GM12873 (cell line): ENCODE measurements at regions not wholly inside any gene's neighbourhood (a gene's known extent, or its start where the extent isn't known, plus 50 kb on each side); places are given as distances from the start of the nearest gene placed in this dataset.

ENCODE experiments used
- TF ChIP-seq, protein P1 (sequence below): IDR thresholded peaks from 2 replicates; pipeline ENCODE4 v1.5.1; 2012; ENCODE audit warnings: low read depth, mild to moderate bottlenecking, moderate library complexity, low read length, control low read depth; ENCODE audit not compliant: insufficient read depth; ENCODE audit errors: missing control alignments

DNA sequence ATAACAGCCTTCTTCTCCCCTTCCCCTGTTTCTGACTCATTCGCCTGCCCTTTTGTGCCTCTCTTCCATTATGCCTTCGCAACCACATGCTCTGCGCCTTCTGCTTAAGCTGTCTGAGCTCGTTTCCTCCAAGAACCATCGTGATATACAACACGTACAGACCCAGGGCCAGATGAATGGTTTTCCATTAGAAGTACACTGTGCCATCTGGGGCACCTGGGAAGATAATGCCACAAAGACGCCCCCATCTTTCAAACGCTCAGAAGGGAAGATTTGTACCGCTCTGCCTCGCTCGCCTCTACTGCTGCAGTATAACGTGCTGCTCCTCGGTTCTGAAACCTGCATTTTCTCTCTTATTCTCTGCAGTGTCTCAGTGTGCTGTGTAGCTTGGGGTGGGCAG, 470.9 kb upstream of the STXBP6 start:
- TF ChIP-seq, protein P1, sequence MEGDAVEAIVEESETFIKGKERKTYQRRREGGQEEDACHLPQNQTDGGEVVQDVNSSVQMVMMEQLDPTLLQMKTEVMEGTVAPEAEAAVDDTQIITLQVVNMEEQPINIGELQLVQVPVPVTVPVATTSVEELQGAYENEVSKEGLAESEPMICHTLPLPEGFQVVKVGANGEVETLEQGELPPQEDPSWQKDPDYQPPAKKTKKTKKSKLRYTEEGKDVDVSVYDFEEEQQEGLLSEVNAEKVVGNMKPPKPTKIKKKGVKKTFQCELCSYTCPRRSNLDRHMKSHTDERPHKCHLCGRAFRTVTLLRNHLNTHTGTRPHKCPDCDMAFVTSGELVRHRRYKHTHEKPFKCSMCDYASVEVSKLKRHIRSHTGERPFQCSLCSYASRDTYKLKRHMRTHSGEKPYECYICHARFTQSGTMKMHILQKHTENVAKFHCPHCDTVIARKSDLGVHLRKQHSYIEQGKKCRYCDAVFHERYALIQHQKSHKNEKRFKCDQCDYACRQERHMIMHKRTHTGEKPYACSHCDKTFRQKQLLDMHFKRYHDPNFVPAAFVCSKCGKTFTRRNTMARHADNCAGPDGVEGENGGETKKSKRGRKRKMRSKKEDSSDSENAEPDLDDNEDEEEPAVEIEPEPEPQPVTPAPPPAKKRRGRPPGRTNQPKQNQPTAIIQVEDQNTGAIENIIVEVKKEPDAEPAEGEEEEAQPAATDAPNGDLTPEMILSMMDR: no peak

DNA sequence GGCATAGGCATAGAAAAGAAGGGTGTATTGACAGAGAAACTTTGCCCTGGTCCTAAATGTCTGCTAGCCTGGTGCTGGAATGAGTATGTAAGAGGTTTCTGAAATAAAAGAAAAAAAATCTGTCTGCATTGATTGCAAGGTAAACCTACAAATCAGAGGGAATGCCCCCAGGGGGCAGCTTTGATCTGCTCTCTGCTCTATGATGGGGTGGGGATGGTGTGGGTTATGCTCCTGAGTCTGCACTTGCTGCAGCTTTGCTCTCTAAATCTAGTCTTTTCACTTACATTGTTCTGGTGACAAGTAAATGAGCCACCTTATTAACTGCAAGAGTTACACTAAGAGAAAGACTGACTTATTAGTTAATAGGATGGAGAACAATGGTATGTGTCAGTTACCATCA, 468.4 kb upstream of the STXBP6 start:
- TF ChIP-seq, protein P1: no peak

DNA sequence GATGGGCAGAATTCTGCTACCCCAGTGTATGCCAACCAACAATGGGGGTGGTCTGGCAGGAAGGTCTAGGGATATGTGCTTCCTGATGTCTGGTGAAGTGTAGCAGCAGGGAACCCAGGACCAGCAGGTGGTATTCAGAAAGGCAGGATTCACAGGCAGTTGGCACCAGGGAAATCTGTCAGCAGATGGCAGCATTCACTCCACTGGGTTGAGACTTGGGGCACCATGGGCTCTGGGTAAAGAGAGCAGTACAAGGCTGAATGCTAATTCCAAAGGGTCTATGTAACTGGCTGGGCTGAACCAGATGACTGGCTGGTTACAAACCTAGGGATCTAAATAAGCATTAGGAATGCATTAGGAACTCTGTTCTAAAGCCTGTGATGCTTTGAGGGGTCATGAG, 466.9 kb upstream of the STXBP6 start:
- TF ChIP-seq, protein P1: no peak

DNA sequence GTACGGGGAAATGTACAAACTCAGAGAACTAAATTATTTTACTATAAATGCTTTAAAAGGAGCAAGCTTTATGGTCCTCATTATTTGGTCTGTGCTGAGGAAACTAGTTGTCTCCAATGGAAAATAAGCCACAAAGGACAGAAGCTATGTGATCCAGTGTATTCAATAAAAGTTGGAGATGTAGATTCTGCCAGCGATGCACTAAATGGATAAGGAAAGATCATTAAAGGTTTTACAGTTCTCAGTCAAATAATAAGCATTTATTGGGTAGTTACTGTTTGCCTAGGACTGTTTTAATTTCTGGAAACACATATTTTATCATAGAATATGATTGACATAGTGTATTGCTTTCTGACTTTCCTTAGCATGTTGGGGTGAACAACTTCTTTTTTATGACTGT, 458.9 kb upstream of the STXBP6 start:
- TF ChIP-seq, protein P1: no peak

DNA sequence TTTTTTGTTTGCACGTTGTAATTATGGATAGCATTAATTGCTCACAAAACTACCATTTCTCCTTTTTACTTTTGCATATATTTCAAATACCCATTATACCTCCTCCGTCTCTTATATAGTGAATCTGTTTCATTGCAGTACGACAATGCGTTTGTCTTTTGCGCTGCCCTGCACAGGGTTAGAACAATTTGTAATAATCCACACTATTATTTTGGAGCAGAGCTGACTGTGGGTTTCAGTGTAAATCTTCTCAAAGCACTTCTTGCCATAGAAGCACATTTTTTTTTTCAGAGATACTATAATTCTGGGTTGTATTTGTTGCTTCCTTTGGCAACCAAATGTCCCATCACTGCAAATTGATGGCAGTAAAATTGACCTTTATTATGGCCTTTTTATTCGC, 451.8 kb upstream of the STXBP6 start:
- TF ChIP-seq, protein P1: no peak

DNA sequence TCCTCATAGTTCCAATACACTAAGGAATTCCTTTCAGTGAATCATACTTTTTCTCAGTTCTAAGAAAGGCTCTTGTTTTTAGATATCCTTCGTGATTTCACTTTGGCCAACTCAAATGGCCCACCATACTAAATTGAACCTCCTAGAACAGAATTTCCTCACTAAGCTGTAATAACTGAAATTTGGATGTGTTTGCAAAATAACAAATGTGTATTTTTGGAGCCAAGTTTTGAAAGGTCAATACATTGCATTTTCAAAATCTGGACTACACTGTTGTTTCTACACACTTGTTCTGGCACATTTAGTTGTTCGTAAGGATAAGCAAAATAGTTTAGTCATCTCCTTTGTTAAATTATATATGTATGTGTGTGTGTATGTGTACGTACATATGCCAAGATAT, 439.0 kb upstream of the STXBP6 start:
- TF ChIP-seq, protein P1: no peak

DNA sequence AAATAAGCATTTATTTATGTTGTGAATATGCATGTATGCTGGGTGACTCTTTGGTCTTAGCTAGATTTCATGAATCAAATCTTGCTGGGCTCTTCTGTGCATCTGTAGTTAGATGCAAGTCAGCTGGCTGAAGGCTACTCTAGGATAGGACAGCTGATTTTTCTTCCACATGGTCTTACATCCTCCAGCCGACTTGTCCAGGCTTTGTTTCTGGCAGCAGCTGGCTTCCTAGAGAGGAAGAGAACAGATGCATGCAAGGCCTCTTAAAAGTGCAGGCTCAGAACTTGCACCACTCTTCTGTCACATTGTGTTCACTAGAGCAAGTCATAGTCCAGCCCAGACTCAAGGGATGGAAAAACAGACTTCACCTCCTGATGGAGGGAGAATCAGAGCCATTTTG, 435.4 kb upstream of the STXBP6 start:
- TF ChIP-seq, protein P1: no peak

DNA sequence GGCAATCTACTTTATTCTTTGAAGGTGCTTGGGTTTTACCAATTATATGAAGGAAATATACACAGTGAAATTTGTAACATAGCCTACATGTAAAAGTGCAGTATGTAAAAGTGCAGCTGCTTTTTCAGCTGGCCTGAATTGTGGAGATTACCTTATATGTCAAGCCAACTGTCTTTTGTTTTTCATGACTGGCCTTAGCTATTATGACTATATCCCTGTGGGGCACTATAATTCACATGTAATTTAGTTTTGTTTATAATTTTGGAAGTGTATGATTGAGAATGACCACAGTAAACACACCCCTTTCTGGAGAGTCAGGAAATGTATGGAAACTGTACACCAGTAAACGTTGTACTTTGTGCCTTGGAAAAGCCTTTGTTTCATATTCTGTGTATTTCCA, 435.0 kb upstream of the STXBP6 start:
- TF ChIP-seq, protein P1: no peak
